ENCODE measurements at regions not wholly inside any gene's neighbourhood (a gene's known extent, or its start where the extent isn't known, plus 50 kb on each side); places are given as distances from the start of the nearest gene placed in this dataset.
A peak's percentile ranks its signal among the peaks of the same experiment; 100 is the strongest.

DNA sequence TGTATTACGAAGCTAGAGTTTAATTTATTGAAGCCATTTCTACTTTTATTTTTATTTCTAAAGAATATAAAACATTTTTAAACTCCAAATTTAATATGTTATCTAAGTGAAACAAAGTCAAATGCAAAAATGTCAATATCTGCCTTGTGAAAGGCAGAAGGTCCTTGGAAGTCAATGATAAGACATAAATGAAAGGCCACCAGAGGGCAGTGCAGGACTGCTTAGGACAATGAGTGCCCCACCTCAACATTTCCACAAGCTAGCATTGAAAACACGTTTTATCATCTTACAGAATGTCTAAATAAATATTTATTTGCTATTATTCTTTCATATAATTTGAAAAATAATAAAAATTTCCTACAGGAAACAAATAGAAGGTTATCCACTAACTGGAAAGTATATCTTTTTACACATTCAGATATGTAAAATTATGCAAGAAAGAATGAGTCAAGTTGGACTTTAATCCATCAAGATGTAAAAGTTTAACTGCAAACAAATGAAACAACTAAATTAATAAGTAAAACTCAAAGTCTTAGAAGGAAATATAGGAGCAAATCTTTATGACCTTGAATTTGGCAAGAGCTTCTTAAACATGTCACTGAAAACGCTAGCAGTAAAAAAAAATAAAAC, 140.1 kb upstream of the FMN2 start:
- H3K4me1 ChIP-seq (ENCODE audit: insufficient read depth) = no peaks in the 10 kb centered on the region
- DNase-seq = peak; percentile 29 to 55 (median 48)
- no peak for TF ChIP-seq POLR2A (IDR thresholded peaks at IDR 0.05)
- TF ChIP-seq EP300 (IDR thresholded peaks at IDR 0.05) = no peak
- TF ChIP-seq, protein P1, sequence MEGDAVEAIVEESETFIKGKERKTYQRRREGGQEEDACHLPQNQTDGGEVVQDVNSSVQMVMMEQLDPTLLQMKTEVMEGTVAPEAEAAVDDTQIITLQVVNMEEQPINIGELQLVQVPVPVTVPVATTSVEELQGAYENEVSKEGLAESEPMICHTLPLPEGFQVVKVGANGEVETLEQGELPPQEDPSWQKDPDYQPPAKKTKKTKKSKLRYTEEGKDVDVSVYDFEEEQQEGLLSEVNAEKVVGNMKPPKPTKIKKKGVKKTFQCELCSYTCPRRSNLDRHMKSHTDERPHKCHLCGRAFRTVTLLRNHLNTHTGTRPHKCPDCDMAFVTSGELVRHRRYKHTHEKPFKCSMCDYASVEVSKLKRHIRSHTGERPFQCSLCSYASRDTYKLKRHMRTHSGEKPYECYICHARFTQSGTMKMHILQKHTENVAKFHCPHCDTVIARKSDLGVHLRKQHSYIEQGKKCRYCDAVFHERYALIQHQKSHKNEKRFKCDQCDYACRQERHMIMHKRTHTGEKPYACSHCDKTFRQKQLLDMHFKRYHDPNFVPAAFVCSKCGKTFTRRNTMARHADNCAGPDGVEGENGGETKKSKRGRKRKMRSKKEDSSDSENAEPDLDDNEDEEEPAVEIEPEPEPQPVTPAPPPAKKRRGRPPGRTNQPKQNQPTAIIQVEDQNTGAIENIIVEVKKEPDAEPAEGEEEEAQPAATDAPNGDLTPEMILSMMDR (IDR thresholded peaks at IDR 0.05) = peak in 1 of 3 donors; percentile 37
- H3K27ac ChIP-seq = no peak overlapping the region
- 33 to 37% (median 35%) methylated on average over 3 of the region's 3 CpGs for WGBS, 3 donors
- intact Hi-C loops (cut with DNase I) = no loop called here
- H3K36me3 ChIP-seq = no peaks in the 10 kb centered on the region
- H3K4me3 ChIP-seq = no peak overlapping the region
- H3K9me3 ChIP-seq = no peaks in the 10 kb centered on the region
- no peaks in the 10 kb centered on the region for H3K27me3 ChIP-seq

DNA sequence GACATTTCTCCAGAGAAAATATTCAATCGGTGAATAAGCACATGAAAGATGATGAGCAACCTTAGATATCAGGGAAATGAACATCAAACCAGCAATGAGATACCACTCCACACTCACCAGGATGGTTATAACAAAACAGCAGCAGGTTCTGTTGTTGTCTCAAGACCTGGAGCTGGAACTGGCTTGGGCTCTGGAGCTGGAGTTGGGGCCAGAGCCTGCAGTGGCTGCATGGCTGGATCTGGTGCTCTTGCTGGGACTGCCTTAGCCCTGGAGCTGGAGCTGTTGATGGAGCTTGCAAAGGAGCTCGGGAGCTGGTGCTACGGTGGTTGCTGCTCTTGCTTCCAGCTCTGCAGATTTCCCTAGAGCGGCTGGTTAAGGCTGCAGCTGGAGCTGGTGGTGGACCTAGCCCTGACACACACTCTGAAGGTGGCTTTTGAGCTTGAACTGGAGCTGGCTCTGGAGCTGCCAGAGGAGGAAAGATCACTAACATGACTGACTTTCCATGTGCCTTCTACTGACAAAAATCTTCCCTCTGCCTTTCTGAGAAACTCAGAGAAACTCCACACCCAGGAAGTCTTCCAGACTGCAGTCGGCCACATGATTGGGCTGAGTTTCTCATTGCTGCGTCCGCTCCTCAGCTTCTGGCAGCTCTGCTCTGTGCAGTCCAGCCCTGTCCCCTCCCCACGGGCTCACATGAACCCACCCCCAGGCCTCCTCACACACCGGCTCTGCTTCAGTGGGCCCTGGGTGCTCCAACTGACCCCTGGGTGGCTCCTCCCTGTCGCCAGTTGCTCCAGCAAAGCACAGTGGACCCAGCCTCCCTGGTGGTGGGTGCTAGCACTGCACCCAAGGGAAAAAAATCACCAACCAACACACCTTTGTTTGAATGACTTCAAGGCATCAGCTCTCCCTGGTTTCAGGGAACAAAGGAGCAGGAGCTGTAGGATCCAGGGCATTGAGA, 139.1 kb upstream of the FMN2 start:
- H3K27ac ChIP-seq = no peak overlapping the region
- no peaks in the 10 kb centered on the region for H3K9me3 ChIP-seq
- WGBS, 3 donors = 72 to 86% (median 79%) methylated on average over 10 of the region's 10 CpGs
- no peak overlapping the region for H3K4me3 ChIP-seq
- no peaks in the 10 kb centered on the region for H3K36me3 ChIP-seq
- DNase-seq = no peak
- intact Hi-C loops (cut with DNase I) = no loop called here
- H3K4me1 ChIP-seq (ENCODE audit: insufficient read depth) = no peaks in the 10 kb centered on the region
- no peaks in the 10 kb centered on the region for H3K27me3 ChIP-seq
- TF ChIP-seq EP300 (IDR thresholded peaks at IDR 0.05) = no peak

DNA sequence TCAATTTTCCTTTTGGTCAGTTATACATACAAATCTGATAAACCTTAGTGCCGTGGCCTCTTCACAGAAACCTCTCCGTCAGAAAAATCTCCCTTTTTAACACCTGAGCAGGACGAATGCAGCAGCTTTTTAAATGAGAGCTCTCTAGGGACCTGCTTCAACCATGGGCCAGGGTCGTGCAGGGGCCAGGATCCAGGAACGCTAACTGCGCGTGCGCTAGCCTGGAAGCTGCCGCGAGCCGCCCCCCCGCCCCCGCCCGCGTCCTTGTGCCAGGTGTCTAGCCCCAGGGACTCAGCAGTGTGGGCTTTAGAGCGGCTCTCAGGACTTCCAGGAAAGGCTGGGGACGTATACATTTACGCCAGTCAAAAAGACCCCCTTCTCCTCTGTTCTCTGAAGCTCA, 136.8 kb upstream of the FMN2 start:
- Histone ChIP-seq H3K36me3 (no peaks in the 10 kb centered on the region), H3K4me3 (no peak overlapping the region), H3K9me3 (no peaks in the 10 kb centered on the region), H3K4me1 (ENCODE audit: insufficient read depth) (no peaks in the 10 kb centered on the region), H3K27me3 (no peaks in the 10 kb centered on the region), H3K27ac (no peak overlapping the region)
- 77 to 84% (median 79%) methylated on average over 16 of the region's 18 CpGs for WGBS, 3 donors
- no peak for DNase-seq
- intact Hi-C loops (cut with DNase I) = no loop called here
- no peak for TF ChIP-seq EP300 (IDR thresholded peaks at IDR 0.05)
- TF ChIP-seq, protein P1 (IDR thresholded peaks at IDR 0.05) = no peak

DNA sequence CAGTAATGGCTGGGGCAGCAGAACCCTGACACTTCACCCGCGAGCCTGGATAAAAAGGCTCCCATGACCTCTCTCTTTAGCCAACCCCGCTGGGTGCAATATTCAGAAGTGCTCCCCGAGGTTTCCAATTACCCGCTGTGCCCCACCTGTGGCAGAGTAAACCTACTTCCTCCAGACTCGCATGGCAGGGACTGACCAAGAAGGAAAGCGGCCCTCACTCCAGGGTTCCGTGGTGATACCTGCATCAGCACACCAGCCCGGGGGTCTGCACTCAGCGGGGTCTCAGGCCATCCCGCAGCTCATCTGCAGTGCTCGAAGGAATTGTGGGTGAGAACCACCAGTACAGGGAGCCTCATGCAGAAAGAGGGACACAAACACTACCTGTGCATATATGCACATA, 136.3 kb upstream of the FMN2 start:
- Histone ChIP-seq H3K4me3 (no peak overlapping the region), H3K4me1 (ENCODE audit: insufficient read depth) (no peaks in the 10 kb centered on the region), H3K9me3 (no peaks in the 10 kb centered on the region), H3K27ac (no peak overlapping the region), H3K27me3 (no peaks in the 10 kb centered on the region), H3K36me3 (no peaks in the 10 kb centered on the region)
- intact Hi-C loops (cut with DNase I) = no loop called here
- WGBS, 3 donors = 82 to 93% (median 88%) methylated on average over 12 of the region's 12 CpGs
- no peak for TF ChIP-seq EP300 (IDR thresholded peaks at IDR 0.05)
- no peak for TF ChIP-seq POLR2A (IDR thresholded peaks at IDR 0.05)
- TF ChIP-seq, protein P1 (IDR thresholded peaks at IDR 0.05) = no peak
- DNase-seq = no peak

DNA sequence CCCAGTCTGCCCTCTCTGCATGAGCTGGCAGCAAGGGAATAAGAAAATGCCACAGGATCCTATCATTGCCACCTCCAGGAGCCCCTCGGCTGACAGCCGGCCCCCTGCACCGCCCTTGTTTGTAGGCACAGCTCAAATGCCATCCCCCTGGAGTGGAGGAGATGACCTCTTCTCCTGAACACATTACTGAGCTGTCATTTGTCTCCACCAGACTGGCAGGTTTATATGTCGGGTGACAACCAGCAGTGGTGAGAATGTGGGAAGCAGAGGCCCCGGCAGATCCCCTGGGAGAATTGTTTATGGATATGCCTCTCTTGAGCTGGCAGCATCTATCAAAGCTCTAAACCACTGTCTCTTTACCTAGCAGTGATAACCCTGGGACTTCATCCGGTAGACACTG, 135.4 kb upstream of the FMN2 start:
- no peaks in the 10 kb centered on the region for H3K9me3 ChIP-seq
- no peaks in the 10 kb centered on the region for H3K36me3 ChIP-seq
- H3K4me3 ChIP-seq = no peak overlapping the region
- TF ChIP-seq, protein P1 (IDR thresholded peaks at IDR 0.05) = no peak
- DNase-seq = no peak
- intact Hi-C loops (cut with DNase I) = no loop called here
- 47 to 57% (median 52%) methylated on average over 6 of the region's 6 CpGs for WGBS, 3 donors
- H3K4me1 ChIP-seq (ENCODE audit: insufficient read depth) = no peaks in the 10 kb centered on the region
- H3K27ac ChIP-seq = no peak overlapping the region
- H3K27me3 ChIP-seq = no peaks in the 10 kb centered on the region

Measured in ovary (tissue), 7 donors.